Caco-2 (cell line): ENCODE measurements at regions not wholly inside any gene's neighbourhood (a gene's known extent, or its start where the extent isn't known, plus 50 kb on each side); places are given as distances from the start of the nearest gene placed in this dataset.
A peak's percentile ranks its signal among the peaks of the same experiment; 100 is the strongest.
"Not testable (repeated sequence)": the region's sequence is repeated elsewhere in the genome, so short reads cannot be mapped to it uniquely, and the experiment has no call there.

ENCODE experiments used
- BruUV-seq: library from RNA; stranded (reverse); fragments of 400-500 nt; replicated peaks from 2 replicates; lab custom pipeline; 2021; lab: Mats Ljungman, UMichigan
- CTCF ChIA-PET: fragments of 300-600 bp; sonication (Branson Sonifier 250); formaldehyde crosslinking; loops from one replicate; lab custom pipeline; 2022; ENCODE audit warnings: antibody characterized with exemption; lab: Charles Lee
- POLR2A ChIA-PET: fragments of 300-600 bp; sonication (Branson Sonifier 250); formaldehyde crosslinking; loops from one replicate; lab custom pipeline; 2022; ENCODE audit warnings: antibody characterized with exemption; lab: Charles Lee
- DNase-seq, 2 experiments: peaks; one replicate each; pipeline versions ENCODE4 v3.0.0 to v3.0.0-alpha.2; 2020 to 2022
- H3K27me3 ChIP-seq: replicated peaks from 2 replicates; pipeline ENCODE4 v1.6.0; 2011; ENCODE audit warnings: low read length; ENCODE audit not compliant: control insufficient read depth, insufficient read depth
- H3K36me3 ChIP-seq: 2 replicates; pipeline ENCODE4 v1.5.1; 2011; ENCODE audit warnings: low read length; ENCODE audit not compliant: control insufficient read depth, insufficient read depth
- H3K4me1 ChIP-seq: fragments of 250-450 bp; sonication (Bioruptor Pico); 2 replicates; pipeline ENCODE4 v1.5.1; 2020; ENCODE audit warnings: mild to moderate bottlenecking
- H3K4me3 ChIP-seq: 2 replicates; pipeline ENCODE4 v1.5.1; 2011; ENCODE audit warnings: low read depth, mild to moderate bottlenecking, control low read depth, low read length
- H3K9me3 ChIP-seq: fragments of 250-450 bp; sonication (Bioruptor Pico); 2 replicates; pipeline ENCODE4 v1.5.1; 2020; ENCODE audit warnings: mild to moderate bottlenecking, moderate library complexity
- H3K27ac Mint-ChIP-seq: one replicate; pipeline ENCODE4 v1.8.0; 2022; ENCODE audit warnings: mixed read lengths; ENCODE audit not compliant: unreplicated experiment
- H3K27me3 Mint-ChIP-seq: one replicate; pipeline ENCODE4 v1.8.0; 2022; ENCODE audit warnings: mixed read lengths; ENCODE audit not compliant: insufficient read depth, unreplicated experiment
- H3K36me3 Mint-ChIP-seq: one replicate; pipeline ENCODE4 v1.8.0; 2022; ENCODE audit warnings: mild to moderate bottlenecking, mixed read lengths; ENCODE audit not compliant: insufficient read depth, unreplicated experiment
- H3K4me1 Mint-ChIP-seq: one replicate; pipeline ENCODE4 v1.8.0; 2022; ENCODE audit warnings: low read depth, mixed read lengths; ENCODE audit not compliant: unreplicated experiment
- H3K4me3 Mint-ChIP-seq: one replicate; pipeline ENCODE4 v1.8.0; 2022; ENCODE audit warnings: mild to moderate bottlenecking, moderate library complexity, mixed read lengths; ENCODE audit not compliant: unreplicated experiment
- H3K9me3 Mint-ChIP-seq: one replicate; pipeline ENCODE4 v1.8.0; 2022; ENCODE audit warnings: mixed read lengths; ENCODE audit not compliant: unreplicated experiment
- intact Hi-C: fragments of 100-400 bp; cut with micrococcal nuclease; formaldehyde crosslinking; loops from one replicate; pipeline ENCODE4 v1.10.0; 2022; ENCODE audit not compliant: unreplicated experiment
- TF ChIP-seq, protein P1 (sequence below), 2 experiments: fragments of 200-600 bp in 1 of 2; IDR thresholded peaks; 1 replicate in 1 of 2; 2 replicates in 1 of 2; pipeline versions ENCODE4 v1.5.1 to v1.8.0; 2011 to 2022; ENCODE audit warnings: antibody characterized with exemption in 1 of 2, control low read depth in 1 of 2, inconsistent platforms in 1 of 2, low read depth in 1 of 2, low read length in 1 of 2, mild to moderate bottlenecking in 1 of 2, moderate library complexity in 1 of 2; ENCODE audit not compliant: insufficient read depth in 1 of 2, severe bottlenecking in 1 of 2, unreplicated experiment in 1 of 2

DNA sequence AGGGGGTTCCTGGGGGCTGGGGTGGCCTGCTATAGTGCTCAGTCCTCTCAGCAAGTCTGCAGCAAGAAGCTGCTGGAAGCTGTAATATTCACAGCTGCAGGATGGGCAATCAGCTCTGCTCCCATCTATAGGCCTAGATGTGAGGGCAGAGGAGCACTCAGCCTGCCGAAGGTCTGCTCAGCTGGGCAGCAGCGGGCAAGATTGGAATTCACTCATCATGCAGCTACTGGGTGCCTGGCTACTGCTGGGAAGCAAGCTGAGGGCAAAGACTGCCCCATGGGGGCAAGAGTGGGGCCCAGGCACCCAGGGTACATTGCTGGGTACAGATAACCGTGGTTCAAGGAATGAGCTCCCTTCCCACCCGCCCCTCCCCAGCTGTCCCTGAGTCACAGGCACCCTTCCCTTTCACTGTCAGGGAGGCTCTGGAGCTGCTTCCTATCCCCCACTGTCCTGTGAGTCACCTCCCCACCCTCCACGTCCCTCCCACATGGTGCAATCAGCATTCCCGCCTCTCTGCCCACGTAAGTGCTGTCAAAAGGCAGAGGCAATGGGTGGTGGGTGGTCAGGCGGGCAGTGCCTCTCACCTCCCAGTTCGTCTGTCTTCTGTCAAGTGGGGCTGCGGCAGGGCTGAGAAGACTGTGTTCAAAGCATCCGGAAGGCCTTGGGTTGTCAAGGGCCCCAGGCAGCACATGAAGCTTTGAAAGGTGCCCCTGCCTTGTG is 169.2 kb downstream of the TRIM43 start:
- no TSS peak for BruUV-seq
- Mint-ChIP-seq H3K36me3 (no peaks in the 10 kb centered on the region), H3K27ac (no peak overlapping the region), H3K27me3 (peaks cover 3% of the 10 kb centered on the region), H3K4me1 (no peaks in the 10 kb centered on the region), H3K4me3 (no peak overlapping the region), H3K9me3 (no peaks in the 10 kb centered on the region)
- H3K9me3 ChIP-seq: no peaks in the 10 kb centered on the region
- ChIA-PET POLR2A (no interaction called here), CTCF (no interaction called here)
- H3K4me1 ChIP-seq: no peaks in the 10 kb centered on the region
- H3K36me3 ChIP-seq: no peaks in the 10 kb centered on the region
- TF ChIP-seq, protein P1, sequence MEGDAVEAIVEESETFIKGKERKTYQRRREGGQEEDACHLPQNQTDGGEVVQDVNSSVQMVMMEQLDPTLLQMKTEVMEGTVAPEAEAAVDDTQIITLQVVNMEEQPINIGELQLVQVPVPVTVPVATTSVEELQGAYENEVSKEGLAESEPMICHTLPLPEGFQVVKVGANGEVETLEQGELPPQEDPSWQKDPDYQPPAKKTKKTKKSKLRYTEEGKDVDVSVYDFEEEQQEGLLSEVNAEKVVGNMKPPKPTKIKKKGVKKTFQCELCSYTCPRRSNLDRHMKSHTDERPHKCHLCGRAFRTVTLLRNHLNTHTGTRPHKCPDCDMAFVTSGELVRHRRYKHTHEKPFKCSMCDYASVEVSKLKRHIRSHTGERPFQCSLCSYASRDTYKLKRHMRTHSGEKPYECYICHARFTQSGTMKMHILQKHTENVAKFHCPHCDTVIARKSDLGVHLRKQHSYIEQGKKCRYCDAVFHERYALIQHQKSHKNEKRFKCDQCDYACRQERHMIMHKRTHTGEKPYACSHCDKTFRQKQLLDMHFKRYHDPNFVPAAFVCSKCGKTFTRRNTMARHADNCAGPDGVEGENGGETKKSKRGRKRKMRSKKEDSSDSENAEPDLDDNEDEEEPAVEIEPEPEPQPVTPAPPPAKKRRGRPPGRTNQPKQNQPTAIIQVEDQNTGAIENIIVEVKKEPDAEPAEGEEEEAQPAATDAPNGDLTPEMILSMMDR (IDR thresholded peaks at IDR 0.05; ENCODE audit: insufficient read depth in 1 of 2, low read depth in 1 of 2, low read length in 1 of 2, severe bottlenecking in 1 of 2, unreplicated experiment in 1 of 2): no peak
- DNase-seq: peak in 1 of 2 experiments; percentile 32
- intact Hi-C loops: no loop called here
- no peak overlapping the region for H3K4me3 ChIP-seq
- H3K27me3 ChIP-seq: no peaks in the 10 kb centered on the region

DNA sequence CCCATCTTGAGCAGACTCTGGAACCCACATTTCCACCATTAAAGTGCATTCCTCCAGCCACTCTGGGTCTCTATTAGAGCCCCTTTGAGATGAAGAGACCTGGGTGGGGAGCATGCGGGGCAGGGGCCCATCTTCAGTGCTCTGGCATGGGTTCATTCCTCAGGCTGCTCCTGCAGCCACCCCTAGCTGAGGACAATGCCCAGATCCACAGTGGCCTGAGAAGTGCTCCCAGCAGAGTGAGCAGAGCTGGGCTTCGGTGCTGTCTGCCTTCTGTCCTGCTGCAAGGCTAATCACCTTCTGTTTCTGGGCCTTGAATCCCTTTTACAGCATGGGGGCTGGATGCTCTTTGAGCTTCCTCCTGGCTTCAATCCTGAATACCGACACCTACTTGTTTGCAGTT is 169.8 kb downstream of the TRIM43 start:
- Histone ChIP-seq H3K4me3 (no peak overlapping the region), H3K9me3 (no peaks in the 10 kb centered on the region), H3K4me1 (no peaks in the 10 kb centered on the region), H3K36me3 (no peaks in the 10 kb centered on the region), H3K27me3 (no peaks in the 10 kb centered on the region)
- H3K4me1 Mint-ChIP-seq: no peaks in the 10 kb centered on the region
- H3K27me3 Mint-ChIP-seq: peaks cover 3% of the 10 kb centered on the region
- intact Hi-C loops: no loop called here
- H3K4me3 Mint-ChIP-seq: no peak overlapping the region
- H3K27ac Mint-ChIP-seq: no peak overlapping the region
- H3K9me3 Mint-ChIP-seq: no peaks in the 10 kb centered on the region
- peak in 1 of 2 experiments; percentile 22 for DNase-seq
- ChIA-PET CTCF (no interaction called here), POLR2A (no interaction called here)
- H3K36me3 Mint-ChIP-seq: no peaks in the 10 kb centered on the region
- no TSS peak for BruUV-seq
- TF ChIP-seq, protein P1 (IDR thresholded peaks at IDR 0.05; ENCODE audit: insufficient read depth in 1 of 2, low read depth in 1 of 2, low read length in 1 of 2, severe bottlenecking in 1 of 2, unreplicated experiment in 1 of 2): no peak

DNA sequence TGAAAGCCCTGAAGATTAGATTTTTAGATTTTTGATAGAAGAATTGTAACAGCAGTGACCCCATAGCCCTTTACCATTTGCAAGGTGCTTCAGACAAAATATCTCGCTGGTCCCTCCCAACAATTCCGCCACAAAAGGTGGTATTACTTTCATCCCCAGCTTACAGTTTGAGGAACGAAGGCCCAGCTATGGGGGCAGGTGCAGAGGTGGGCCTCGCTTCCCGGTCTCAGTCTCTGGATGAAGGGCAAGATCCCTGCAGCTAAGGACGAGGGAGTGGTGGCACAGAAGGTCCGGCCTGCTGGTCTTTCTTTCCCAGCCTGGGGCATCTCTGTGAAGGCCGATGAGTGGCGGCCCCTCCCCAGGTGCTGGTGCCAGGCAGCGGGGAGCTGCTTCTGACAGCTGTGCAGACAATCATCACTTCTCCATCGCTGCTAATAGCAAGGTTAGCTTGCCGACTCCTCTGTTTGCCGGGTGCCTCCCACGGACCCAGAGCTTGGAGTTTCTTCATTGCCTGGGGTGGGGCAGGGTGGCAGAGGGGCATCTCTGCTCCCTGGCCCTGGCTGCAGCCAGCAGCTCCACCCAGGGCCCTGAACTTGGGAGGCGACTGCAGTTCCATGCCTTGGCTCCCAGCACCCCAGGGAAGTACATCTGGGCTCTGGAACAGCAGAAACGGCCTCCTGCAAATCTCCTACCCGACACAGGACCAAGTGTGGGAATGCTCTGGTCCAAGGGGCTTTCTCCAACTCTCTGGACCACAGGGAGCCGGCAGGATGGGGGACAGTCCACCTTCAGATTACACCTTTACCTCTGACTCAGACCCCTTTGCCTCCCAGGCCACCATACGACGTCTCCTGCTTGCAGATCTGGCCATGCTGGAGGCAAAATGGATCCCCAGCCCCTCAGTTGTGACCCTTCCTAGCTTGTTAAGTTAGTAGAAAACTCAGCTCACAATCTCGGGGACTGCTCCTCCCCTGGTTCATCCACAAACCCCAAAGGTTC is 170.5 kb downstream of the TRIM43 start:
- H3K4me3 ChIP-seq, H3K9me3 ChIP-seq, H3K36me3 Mint-ChIP-seq, intact Hi-C loops, BruUV-seq, H3K36me3 ChIP-seq, H3K27ac Mint-ChIP-seq, H3K4me3 Mint-ChIP-seq, H3K27me3 ChIP-seq, CTCF ChIA-PET, H3K9me3 Mint-ChIP-seq, H3K27me3 Mint-ChIP-seq, H3K4me1 Mint-ChIP-seq, H3K4me1 ChIP-seq, POLR2A ChIA-PET: not testable (repeated sequence)
- peak in 1 of 2 experiments; percentile 19 for DNase-seq

DNA sequence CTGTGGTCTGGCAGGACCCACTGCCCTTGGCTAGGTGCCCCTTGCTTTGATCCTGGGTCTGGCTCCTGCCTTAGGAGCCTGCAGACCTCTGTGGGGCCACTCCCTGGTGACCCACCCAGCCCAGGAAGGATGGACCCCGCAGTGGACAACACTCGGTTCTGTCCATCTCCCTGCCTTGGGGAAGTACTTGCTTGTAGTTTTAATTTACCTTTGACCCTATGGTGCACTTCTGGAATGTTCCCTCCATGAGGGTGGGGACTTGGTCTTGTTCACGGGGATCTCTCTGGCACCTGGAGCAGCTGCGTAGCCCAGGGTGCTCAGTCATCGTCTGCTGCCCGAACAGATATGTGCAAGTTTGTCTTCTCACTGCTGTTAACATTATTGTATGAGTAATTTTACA is 171.3 kb downstream of the TRIM43 start:
- intact Hi-C loops, CTCF ChIA-PET, H3K27me3 Mint-ChIP-seq: not testable (repeated sequence)

DNA sequence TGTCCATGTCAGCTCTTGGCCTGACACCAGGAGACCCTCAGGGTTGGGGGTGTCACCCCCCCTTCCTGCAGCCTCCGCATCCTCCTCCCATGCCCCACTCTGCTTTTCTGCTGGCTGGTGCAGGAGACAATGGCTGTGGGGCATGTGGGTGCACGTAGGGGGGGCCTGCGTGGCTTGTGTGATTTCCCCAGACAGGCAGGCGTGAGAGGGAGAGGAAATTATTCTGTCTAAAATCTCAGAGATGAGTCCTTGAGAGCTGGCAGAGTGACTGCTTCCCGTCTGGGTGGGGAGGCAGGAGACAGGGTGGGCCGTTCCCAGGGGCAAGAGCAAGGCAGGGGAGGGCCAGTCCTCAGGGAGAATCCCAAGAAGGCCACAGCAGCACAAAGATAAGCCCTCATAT is 173.2 kb downstream of the TRIM43 start:
- DNase-seq, H3K9me3 ChIP-seq, H3K4me3 Mint-ChIP-seq, H3K36me3 Mint-ChIP-seq, H3K4me1 ChIP-seq, H3K27me3 ChIP-seq, H3K9me3 Mint-ChIP-seq, intact Hi-C loops, H3K27ac Mint-ChIP-seq, H3K27me3 Mint-ChIP-seq, POLR2A ChIA-PET, H3K4me1 Mint-ChIP-seq, CTCF ChIA-PET, BruUV-seq, H3K4me3 ChIP-seq, H3K36me3 ChIP-seq: not testable (repeated sequence)

More for the DNA sequence above, 171.3 kb downstream of the TRIM43 start:
- H3K4me1 Mint-ChIP-seq, BruUV-seq, H3K9me3 Mint-ChIP-seq, H3K27me3 ChIP-seq, H3K4me1 ChIP-seq, H3K4me3 ChIP-seq, POLR2A ChIA-PET, H3K9me3 ChIP-seq, H3K36me3 Mint-ChIP-seq, H3K36me3 ChIP-seq, H3K27ac Mint-ChIP-seq, H3K4me3 Mint-ChIP-seq: not testable (repeated sequence)
- peak in 1 of 2 experiments; percentile 14 for DNase-seq
